SW 1271 (cell line): ENCODE measurements at regions not wholly inside any gene's neighbourhood (a gene's known extent, or its start where the extent isn't known, plus 50 kb on each side); places are given as distances from the start of the nearest gene placed in this dataset.

Source experiments
- DNase-seq, 2 experiments: peaks; one replicate each; lab custom pipeline; 2025; lab: John Stamatoyannopoulos, UW

DNA sequence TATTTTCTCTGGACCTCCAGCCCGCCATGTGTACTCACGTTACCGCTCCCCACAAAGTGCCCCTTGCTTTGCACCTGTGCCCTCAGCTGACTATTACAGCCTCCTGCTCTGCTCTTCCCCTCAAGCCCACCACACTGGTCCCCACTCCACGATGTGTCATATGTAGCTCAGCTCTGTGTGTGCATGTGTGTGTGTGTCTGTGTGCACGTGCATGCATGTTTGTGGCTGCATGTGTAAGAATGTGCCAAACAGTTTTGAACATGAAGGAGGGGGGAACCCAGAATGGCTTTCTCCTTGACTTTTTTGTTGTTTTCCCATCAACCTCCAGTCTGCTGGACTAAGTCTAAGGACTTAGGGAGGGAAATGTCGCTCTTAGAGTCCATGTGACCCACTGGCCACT, 54.8 kb upstream of the BTRC start:
- DNase-seq, result no peak

DNA sequence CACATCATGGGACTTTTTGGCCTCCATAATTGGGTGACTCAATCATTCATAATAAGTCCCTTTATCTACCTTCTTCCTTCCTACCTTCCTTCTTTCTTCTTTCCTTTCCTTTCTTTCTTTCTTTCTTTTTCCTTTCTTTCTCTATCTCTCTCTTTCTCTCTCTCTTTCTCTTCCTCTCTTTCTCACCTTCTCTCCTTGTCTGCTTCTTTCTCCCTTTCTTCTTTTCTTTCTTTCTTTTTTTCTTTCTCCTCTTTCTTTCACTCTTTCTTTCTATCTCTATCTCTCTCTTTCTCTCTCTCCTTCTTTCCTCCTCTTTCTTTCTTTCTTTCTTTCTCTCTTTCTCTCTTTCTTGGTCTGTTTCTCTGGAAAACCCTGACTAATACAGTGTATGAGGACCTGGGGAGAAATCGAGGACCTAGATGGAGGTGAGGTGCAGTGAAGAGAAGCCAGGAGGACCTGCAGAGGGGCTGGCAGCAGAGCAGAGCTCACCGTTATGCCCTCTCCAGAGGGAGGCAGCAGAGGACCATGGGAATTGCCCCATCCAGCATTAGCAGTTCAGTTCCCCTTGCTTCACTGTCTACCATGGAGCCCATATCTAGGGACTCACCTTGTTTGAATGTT, 52.7 kb upstream of the BTRC start:
- DNase-seq, result peak in 1 of 2 experiments; percentile 4

DNA sequence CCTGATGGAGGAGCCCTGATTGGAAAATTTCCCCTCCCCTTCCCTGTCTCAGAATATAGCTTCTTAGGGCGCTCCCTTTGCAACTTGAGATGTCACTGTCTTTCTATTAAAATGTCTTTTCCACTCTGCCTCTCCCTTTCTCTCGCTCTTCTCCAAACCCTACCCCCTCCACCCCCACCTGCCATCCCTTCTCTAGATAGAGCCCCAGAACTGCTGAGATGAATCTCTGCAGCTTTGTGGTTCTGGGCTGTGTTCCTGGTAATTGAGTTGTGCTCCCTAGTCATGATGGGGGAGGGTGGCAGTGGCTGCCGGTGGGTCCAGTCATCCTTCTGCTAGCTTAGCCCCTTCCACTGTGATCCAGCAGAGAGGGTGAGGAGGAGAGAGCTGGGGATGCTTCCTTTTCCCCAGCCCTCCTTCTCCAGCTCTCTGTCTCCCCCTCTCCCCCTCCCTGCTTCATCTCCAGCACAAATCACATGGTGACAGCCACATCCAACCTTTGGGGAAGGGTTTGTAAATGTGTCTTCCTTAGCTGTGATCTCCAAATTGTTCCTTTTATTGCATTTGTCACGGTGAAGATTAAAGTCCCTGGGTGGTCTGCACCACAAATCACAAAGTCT, 50.8 kb upstream of the BTRC start:
- no peak for DNase-seq
